ENCODE measurements at regions not wholly inside any gene's neighbourhood (a gene's known extent, or its start where the extent isn't known, plus 50 kb on each side); places are given as distances from the start of the nearest gene placed in this dataset.

- no peaks in the 10 kb centered on the region for H4K20me1 ChIP-seq (ENCODE audit: insufficient read depth, low read length)
These were observed 254.3 kb downstream of the SOX4 start for GRCh38 chr6:21847711-21848480.

GRCh38 chr6:21850691-21851090 lies 257.1 kb downstream of the SOX4 start:
- Histone ChIP-seq H3K4me3 (ENCODE audit: low read length) (no peak overlapping the region), H3K4me1 (ENCODE audit: low read length) (no peaks in the 10 kb centered on the region), H3K27me3 (replicated peaks; ENCODE audit: insufficient read depth, low read length) (no peaks in the 10 kb centered on the region), H4K20me1 (ENCODE audit: insufficient read depth, low read length) (no peaks in the 10 kb centered on the region), H3K9me2 (replicated peaks; ENCODE audit: insufficient read depth, low read length) (no peaks in the 10 kb centered on the region), H3K9me3 (replicated peaks; ENCODE audit: insufficient read depth, low read length) (no peaks in the 10 kb centered on the region), H3F3A (ENCODE audit: insufficient read depth, low read length) (no peaks in the 10 kb centered on the region), H3K79me2 (ENCODE audit: low read length) (no peaks in the 10 kb centered on the region), H3K27ac (ENCODE audit: low read length) (no peak overlapping the region), H3K9ac (ENCODE audit: low read length) (no peak overlapping the region), H2AFZ (ENCODE audit: low read length) (no peak overlapping the region), H3K36me3 (replicated peaks; ENCODE audit: insufficient read depth, low read length) (no peaks in the 10 kb centered on the region), H3K4me2 (ENCODE audit: low read depth, low read length) (no peak overlapping the region)
- no peak for TF ChIP-seq EZH2phosphoT487 (IDR thresholded peaks at IDR 0.05; ENCODE audit: low read length)
- TF ChIP-seq EZH2 (optimal IDR thresholded peaks at IDR 0.05; ENCODE audit: low read depth, low read length): no peak
- no peak for TF ChIP-seq CTCF (IDR thresholded peaks at IDR 0.05; ENCODE audit: low read length)
- DNase-seq: no peak

More at GRCh38 chr6:21847711-21848480, 254.3 kb downstream of the SOX4 start:
- Histone ChIP-seq H3F3A (ENCODE audit: insufficient read depth, low read length) (no peaks in the 10 kb centered on the region), H3K27ac (ENCODE audit: low read length) (no peak overlapping the region), H3K27me3 (replicated peaks; ENCODE audit: insufficient read depth, low read length) (no peaks in the 10 kb centered on the region), H3K4me1 (ENCODE audit: low read length) (no peaks in the 10 kb centered on the region), H2AFZ (ENCODE audit: low read length) (no peak overlapping the region), H3K36me3 (replicated peaks; ENCODE audit: insufficient read depth, low read length) (no peaks in the 10 kb centered on the region), H3K4me3 (ENCODE audit: low read length) (no peak overlapping the region), H3K4me2 (ENCODE audit: low read depth, low read length) (no peak overlapping the region), H3K9ac (ENCODE audit: low read length) (no peak overlapping the region), H3K9me3 (replicated peaks; ENCODE audit: insufficient read depth, low read length) (no peaks in the 10 kb centered on the region), H3K9me2 (replicated peaks; ENCODE audit: insufficient read depth, low read length) (no peaks in the 10 kb centered on the region), H3K79me2 (ENCODE audit: low read length) (no peaks in the 10 kb centered on the region)
- DNase-seq: no peak
- TF ChIP-seq EZH2phosphoT487 (IDR thresholded peaks at IDR 0.05; ENCODE audit: low read length): no peak
- TF ChIP-seq CTCF (IDR thresholded peaks at IDR 0.05; ENCODE audit: low read length): no peak
- TF ChIP-seq EZH2 (optimal IDR thresholded peaks at IDR 0.05; ENCODE audit: low read depth, low read length): no peak

GRCh38 chr6:21855811-21856455 lies 262.4 kb downstream of the SOX4 start:
- Histone ChIP-seq H3K36me3 (replicated peaks; ENCODE audit: insufficient read depth, low read length) (no peaks in the 10 kb centered on the region), H3K27ac (ENCODE audit: low read length) (no peak overlapping the region), H3K4me2 (ENCODE audit: low read depth, low read length) (no peak overlapping the region)

More at GRCh38 chr6:21855811-21856455, 262.4 kb downstream of the SOX4 start:
- TF ChIP-seq EZH2phosphoT487 (IDR thresholded peaks at IDR 0.05; ENCODE audit: low read length) (no peak), EZH2 (optimal IDR thresholded peaks at IDR 0.05; ENCODE audit: low read depth, low read length) (no peak), CTCF (IDR thresholded peaks at IDR 0.05; ENCODE audit: low read length) (no peak)
- no peaks in the 10 kb centered on the region for H3K79me2 ChIP-seq (ENCODE audit: low read length)
- H3K4me1 ChIP-seq (ENCODE audit: low read length): no peaks in the 10 kb centered on the region
- H3K9ac ChIP-seq (ENCODE audit: low read length): no peak overlapping the region
- no peaks in the 10 kb centered on the region for H3K27me3 ChIP-seq (replicated peaks; ENCODE audit: insufficient read depth, low read length)
- H3F3A ChIP-seq (ENCODE audit: insufficient read depth, low read length): no peaks in the 10 kb centered on the region
- no peaks in the 10 kb centered on the region for H3K9me2 ChIP-seq (replicated peaks; ENCODE audit: insufficient read depth, low read length)
- no peaks in the 10 kb centered on the region for H3K9me3 ChIP-seq (replicated peaks; ENCODE audit: insufficient read depth, low read length)
- H2AFZ ChIP-seq (ENCODE audit: low read length): no peak overlapping the region
- no peaks in the 10 kb centered on the region for H4K20me1 ChIP-seq (ENCODE audit: insufficient read depth, low read length)
- H3K4me3 ChIP-seq (ENCODE audit: low read length): no peak overlapping the region
- DNase-seq: no peak

All from MM.1S (cell line).